WERI-Rb-1 (cell line): ENCODE measurements at regions not wholly inside any gene's neighbourhood (a gene's known extent, or its start where the extent isn't known, plus 50 kb on each side); places are given as distances from the start of the nearest gene placed in this dataset.

Source experiments
- DNase-seq: peaks from one replicate; pipeline ENCODE4 v3.0.0-alpha.2; 2020
- H3K27ac ChIP-seq: fragments of 250-450 bp; sonication (Bioruptor Pico); 2 replicates; pipeline ENCODE4 v1.5.1; 2020; ENCODE audit warnings: mild to moderate bottlenecking, moderate library complexity
- H3K27me3 ChIP-seq: fragments of 250-450 bp; sonication (Bioruptor Pico); 2 replicates; pipeline ENCODE4 v1.5.1; 2021; ENCODE audit warnings: mild to moderate bottlenecking, low read depth, moderate library complexity; ENCODE audit not compliant: insufficient read depth, severe bottlenecking
- H3K36me3 ChIP-seq: fragments of 250-450 bp; sonication (Bioruptor Pico); 2 replicates; pipeline ENCODE4 v1.5.1; 2020; ENCODE audit warnings: mild to moderate bottlenecking, moderate library complexity
- H3K4me3 ChIP-seq: 2 replicates; pipeline ENCODE4 v1.5.1; 2011; ENCODE audit warnings: low read depth, mild to moderate bottlenecking, control low read depth, low read length
- H3K9me3 ChIP-seq: fragments of 250-450 bp; sonication (Bioruptor Pico); 2 replicates; pipeline ENCODE4 v1.5.1; 2021; ENCODE audit warnings: mild to moderate bottlenecking, moderate library complexity; ENCODE audit not compliant: severe bottlenecking
- TF ChIP-seq, protein P1 (sequence below): IDR thresholded peaks from 2 replicates; pipeline ENCODE4 v1.5.1; 2011; ENCODE audit warnings: low read depth, mild to moderate bottlenecking, control low read depth, inconsistent platforms, low read length

DNA sequence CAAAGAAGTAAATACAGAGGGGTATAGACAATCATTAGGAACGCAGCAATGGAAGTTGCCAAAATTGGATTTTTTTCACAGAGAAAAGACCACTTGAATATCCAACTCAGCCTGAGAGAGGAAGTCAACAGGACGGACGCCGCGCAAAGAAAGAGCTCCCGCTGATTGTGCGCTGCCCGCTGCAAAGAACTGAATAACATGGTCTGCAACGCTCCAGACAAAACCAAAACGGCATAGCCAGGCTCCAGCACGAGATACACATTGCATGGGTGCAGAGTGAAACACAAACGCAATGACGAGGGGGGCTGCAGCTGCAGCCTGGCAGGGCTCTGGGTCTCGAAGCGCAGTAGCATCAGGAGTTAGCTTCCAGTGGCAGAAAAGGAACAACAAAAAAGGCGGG lies 113.9 kb upstream of the MGMT start:
- Histone ChIP-seq H3K9me3 (peaks cover 14% of the 10 kb centered on the region), H3K27ac (no peak overlapping the region), H3K36me3 (no peaks in the 10 kb centered on the region), H3K4me3 (no peak overlapping the region), H3K27me3 (no peaks in the 10 kb centered on the region)
- TF ChIP-seq, protein P1, sequence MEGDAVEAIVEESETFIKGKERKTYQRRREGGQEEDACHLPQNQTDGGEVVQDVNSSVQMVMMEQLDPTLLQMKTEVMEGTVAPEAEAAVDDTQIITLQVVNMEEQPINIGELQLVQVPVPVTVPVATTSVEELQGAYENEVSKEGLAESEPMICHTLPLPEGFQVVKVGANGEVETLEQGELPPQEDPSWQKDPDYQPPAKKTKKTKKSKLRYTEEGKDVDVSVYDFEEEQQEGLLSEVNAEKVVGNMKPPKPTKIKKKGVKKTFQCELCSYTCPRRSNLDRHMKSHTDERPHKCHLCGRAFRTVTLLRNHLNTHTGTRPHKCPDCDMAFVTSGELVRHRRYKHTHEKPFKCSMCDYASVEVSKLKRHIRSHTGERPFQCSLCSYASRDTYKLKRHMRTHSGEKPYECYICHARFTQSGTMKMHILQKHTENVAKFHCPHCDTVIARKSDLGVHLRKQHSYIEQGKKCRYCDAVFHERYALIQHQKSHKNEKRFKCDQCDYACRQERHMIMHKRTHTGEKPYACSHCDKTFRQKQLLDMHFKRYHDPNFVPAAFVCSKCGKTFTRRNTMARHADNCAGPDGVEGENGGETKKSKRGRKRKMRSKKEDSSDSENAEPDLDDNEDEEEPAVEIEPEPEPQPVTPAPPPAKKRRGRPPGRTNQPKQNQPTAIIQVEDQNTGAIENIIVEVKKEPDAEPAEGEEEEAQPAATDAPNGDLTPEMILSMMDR, result no peak
- no peak for DNase-seq

DNA sequence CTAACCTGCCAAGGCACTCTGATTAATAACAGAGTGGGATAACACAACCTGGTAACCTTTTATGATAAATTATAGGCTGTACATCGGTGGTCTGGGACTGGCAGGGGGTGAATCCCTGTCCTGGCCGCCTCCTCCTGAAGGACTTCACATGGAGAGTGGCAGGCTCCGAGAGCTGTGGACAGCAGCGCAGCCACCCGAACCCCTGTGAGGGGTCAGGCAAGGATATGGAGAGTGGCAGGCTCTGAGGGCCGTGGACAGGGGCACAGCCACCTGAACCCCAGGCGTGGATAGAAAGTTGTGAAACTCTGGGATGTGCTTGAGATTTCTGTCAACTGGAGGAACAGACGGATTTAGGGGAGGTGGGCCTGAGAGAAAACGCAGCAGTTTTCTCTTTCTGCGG lies 107.0 kb upstream of the MGMT start:
- H3K27me3 ChIP-seq, result no peaks in the 10 kb centered on the region
- H3K4me3 ChIP-seq, result no peak overlapping the region
- TF ChIP-seq, protein P1, result no peak
- peaks cover 14% of the 10 kb centered on the region for H3K9me3 ChIP-seq
- no peak overlapping the region for H3K27ac ChIP-seq
- DNase-seq, result no peak
- no peaks in the 10 kb centered on the region for H3K36me3 ChIP-seq

DNA sequence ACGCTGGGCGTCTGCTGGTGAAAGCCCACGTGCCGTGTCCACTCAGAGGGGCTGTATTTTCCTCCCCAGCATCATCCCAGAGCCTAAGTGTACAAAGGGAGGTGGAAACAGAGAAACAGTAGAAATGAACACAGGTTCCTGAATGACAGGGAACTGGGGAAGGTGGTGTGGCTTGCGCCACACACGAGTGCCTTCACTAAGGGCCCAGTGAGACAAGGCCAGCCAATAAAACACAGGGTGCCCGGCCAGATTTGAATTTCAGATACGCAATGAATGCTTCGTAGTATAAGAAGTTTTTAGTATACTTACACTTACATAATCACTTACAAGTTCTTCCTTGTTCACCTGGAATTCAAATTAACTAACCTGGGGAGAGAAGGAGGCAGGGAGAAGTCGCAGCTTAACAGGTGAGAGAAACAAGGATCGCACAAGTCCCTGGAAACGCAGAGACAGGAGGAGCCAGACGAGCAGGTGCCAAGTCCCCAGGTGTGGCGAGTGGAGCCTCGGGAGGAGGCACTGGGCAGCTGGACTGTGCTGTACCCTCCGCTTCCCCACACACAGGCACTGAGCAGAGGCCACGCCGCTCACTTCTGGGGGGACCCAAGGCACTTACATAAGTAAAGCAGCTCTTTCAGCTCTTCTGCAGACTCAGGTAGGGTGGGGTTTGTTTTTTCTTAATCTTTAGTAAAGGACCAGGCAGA lies 105.2 kb upstream of the MGMT start:
- no peak overlapping the region for H3K27ac ChIP-seq
- DNase-seq, result no peak
- TF ChIP-seq, protein P1, result no peak

DNA sequence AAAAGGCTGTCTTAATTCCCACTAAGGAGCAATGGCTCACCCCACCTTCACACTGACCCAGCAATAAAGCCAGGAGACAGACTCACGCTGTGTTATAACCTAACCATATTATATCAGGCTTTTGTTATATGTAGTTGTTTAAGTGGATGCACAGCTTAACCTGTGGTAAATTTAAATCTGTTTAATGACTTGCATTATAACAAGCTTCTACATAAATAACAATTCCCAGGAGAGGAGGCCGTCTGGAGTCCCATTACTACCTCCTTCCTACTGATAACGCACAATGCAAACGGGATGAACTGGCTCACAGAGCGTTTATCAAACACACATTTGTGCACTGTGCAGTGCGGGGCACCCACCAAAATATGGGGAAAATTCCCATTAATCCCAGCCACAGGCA lies 102.1 kb upstream of the MGMT start:
- no peak overlapping the region for H3K27ac ChIP-seq
- no peaks in the 10 kb centered on the region for H3K36me3 ChIP-seq
- DNase-seq, result no peak
- H3K27me3 ChIP-seq, result no peaks in the 10 kb centered on the region
- TF ChIP-seq, protein P1, result no peak
- H3K4me3 ChIP-seq, result no peak overlapping the region
- H3K9me3 ChIP-seq, result no peaks in the 10 kb centered on the region

More for the DNA sequence above, 105.2 kb upstream of the MGMT start:
- H3K4me3 ChIP-seq, result no peak overlapping the region
- H3K36me3 ChIP-seq, result no peaks in the 10 kb centered on the region
- H3K9me3 ChIP-seq, result peaks cover 4% of the 10 kb centered on the region
- no peaks in the 10 kb centered on the region for H3K27me3 ChIP-seq

DNA sequence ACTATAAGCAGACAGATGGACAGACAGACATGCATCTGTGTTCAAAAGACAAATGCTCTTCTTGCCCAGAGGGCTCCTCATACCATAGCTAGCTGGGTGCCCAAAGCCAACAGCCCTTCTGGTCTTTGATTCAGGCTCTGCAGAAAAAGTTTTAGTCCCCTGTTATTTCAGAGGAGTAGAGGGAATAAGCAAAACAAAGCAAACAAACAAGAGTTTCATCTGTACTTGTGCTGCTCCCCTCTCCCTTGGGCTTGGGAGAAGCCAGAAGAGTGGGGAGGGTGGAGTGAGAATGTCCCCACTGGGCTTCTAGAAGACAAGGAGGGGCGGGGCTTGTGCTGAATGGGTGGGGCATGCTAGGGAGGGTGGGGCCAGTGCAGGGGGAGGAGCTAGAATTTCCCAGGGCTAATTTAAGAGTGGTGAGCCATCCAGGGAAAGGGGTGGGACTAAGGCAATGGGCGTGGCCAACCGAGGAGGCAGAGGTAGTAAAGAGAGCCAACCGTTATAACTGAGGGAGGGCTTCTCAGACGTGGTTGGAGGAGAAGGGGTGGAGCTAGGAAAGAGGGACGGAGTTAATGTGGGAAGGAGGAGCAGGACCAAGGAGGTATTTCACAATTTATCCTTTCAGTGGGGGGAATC lies 101.2 kb upstream of the MGMT start:
- Histone ChIP-seq H3K27ac (no peak overlapping the region), H3K27me3 (no peaks in the 10 kb centered on the region), H3K9me3 (no peaks in the 10 kb centered on the region), H3K4me3 (no peak overlapping the region), H3K36me3 (no peaks in the 10 kb centered on the region)
- DNase-seq, result peak; percentile 13
- TF ChIP-seq, protein P1, result no peak
